ENCODE measurements at regions not wholly inside any gene's neighbourhood (a gene's known extent, or its start where the extent isn't known, plus 50 kb on each side); places are given as distances from the start of the nearest gene placed in this dataset.

DNA sequence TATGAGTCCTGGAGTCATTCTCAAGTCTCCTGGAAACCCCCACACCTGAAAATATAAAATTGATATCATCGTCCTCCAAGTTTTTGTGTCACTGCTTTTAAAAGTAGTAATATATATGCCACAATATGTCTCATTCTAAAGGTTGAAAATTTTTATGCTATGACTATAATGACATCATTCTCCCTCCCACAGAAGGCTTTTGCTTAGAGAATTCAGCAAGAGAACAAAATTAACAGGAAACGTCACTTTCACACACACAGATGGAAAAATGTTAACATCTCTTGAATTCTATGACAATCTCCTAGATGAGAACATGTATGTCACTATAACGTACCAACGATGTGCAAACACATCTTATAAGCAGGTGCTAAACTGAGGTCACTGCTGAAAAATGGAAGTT is 498.3 kb downstream of the FOXG1 start (continued):
- TF ChIP-seq POU5F1 (IDR thresholded peaks at IDR 0.05; ENCODE audit: low read depth, low read length) (no peak), JUND (IDR thresholded peaks at IDR 0.05; ENCODE audit: low read length) (no peak), JUN (IDR thresholded peaks at IDR 0.05; ENCODE audit: low read depth, low read length) (no peak), RBBP5 (IDR thresholded peaks at IDR 0.05; ENCODE audit: borderline replicate concordance, low read depth, low read length) (no peak), BRCA1 (IDR thresholded peaks at IDR 0.05; ENCODE audit: low read depth, low read length) (no peak), KDM4A (IDR thresholded peaks at IDR 0.05; ENCODE audit: low read depth, low read length, severe bottlenecking) (no peak), RXRA (IDR thresholded peaks at IDR 0.05; ENCODE audit: insufficient read depth, low read depth, low read length) (no peak)
- TF ChIP-seq, protein P1, sequence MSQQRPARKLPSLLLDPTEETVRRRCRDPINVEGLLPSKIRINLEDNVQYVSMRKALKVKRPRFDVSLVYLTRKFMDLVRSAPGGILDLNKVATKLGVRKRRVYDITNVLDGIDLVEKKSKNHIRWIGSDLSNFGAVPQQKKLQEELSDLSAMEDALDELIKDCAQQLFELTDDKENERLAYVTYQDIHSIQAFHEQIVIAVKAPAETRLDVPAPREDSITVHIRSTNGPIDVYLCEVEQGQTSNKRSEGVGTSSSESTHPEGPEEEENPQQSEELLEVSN (IDR thresholded peaks at IDR 0.05): no peak
